ENCODE measurements at regions not wholly inside any gene's neighbourhood (a gene's known extent, or its start where the extent isn't known, plus 50 kb on each side); places are given as distances from the start of the nearest gene placed in this dataset.

DNA sequence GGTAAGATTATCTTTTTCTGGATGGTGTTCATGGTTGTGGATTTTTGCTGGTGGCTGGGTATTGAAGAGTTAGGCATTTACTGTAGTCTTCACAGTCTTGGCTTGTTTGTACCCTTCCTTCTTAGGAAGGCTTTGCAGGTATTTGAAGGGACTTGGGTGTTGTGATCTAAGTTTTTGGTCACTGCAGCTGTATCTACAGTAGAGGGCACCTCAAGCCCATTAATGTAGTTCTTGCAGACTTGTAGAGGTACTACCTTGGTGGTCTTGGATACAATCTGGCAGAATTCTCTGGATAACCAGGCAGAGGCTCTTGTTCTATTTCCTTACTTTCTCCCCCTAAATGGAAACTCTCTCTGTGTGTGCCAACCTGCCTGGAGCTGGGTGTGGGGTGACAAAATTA lies 155.8 kb upstream of the BRINP3 start:
- H3K27me3 ChIP-seq (ENCODE audit: insufficient read depth, low read length, poor library complexity): no peaks in the 10 kb centered on the region
- H3K4me1 ChIP-seq (ENCODE audit: insufficient read depth, low read length): no peaks in the 10 kb centered on the region
- TF ChIP-seq, protein P1, sequence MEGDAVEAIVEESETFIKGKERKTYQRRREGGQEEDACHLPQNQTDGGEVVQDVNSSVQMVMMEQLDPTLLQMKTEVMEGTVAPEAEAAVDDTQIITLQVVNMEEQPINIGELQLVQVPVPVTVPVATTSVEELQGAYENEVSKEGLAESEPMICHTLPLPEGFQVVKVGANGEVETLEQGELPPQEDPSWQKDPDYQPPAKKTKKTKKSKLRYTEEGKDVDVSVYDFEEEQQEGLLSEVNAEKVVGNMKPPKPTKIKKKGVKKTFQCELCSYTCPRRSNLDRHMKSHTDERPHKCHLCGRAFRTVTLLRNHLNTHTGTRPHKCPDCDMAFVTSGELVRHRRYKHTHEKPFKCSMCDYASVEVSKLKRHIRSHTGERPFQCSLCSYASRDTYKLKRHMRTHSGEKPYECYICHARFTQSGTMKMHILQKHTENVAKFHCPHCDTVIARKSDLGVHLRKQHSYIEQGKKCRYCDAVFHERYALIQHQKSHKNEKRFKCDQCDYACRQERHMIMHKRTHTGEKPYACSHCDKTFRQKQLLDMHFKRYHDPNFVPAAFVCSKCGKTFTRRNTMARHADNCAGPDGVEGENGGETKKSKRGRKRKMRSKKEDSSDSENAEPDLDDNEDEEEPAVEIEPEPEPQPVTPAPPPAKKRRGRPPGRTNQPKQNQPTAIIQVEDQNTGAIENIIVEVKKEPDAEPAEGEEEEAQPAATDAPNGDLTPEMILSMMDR (IDR thresholded peaks at IDR 0.05; ENCODE audit: borderline replicate concordance, extremely low read depth, low read length, poor library complexity, severe bottlenecking): peak; percentile 27
- no peak for TF ChIP-seq EZH2 (IDR thresholded peaks at IDR 0.05; ENCODE audit: borderline replicate concordance, low read depth, low read length, severe bottlenecking)
- H3K4me3 ChIP-seq (ENCODE audit: low read depth in 1 of 2, low read length in 2 of 2): no peak overlapping the region
- no peaks in the 10 kb centered on the region for H3K79me2 ChIP-seq (ENCODE audit: insufficient read depth, low read length)
- H3K4me2 ChIP-seq (ENCODE audit: insufficient read depth, low read length): no peak overlapping the region
- H3K9ac ChIP-seq (ENCODE audit: low read depth, low read length): no peak overlapping the region
- DNase-seq (no peak), ATAC-seq (ENCODE audit: insufficient read depth, low read depth) (no peak)
- no peaks in the 10 kb centered on the region for H3K36me3 ChIP-seq (ENCODE audit: insufficient read depth, low read length)
- H3K9me3 ChIP-seq (ENCODE audit: insufficient read depth, low read length, severe bottlenecking): no peaks in the 10 kb centered on the region
- H4K20me1 ChIP-seq (ENCODE audit: insufficient read depth, low read length): no peaks in the 10 kb centered on the region
- no peak overlapping the region for H3K27ac ChIP-seq (ENCODE audit: low read length)
- H2AFZ ChIP-seq (ENCODE audit: low read depth, low read length): no peak overlapping the region

DNA sequence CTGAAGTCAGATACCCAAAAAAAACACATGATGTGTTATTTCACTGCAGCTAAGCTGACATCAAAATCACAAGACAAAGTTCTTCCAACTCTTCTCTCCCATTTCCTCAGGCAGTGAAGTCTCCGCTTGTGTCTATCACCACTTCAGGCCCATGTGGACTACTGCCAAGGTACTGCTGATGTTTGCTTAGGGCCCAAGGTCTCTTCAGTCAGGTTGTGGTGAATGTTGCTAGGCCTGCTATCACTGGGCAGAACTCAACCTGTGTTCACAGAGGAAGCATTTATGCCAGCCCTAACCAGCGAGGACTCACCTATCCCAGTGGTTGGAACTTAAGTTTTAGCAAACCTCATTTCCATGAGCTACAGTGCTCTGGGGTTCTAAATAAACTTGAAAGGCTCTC lies 156.5 kb upstream of the BRINP3 start:
- Histone ChIP-seq H3K36me3 (ENCODE audit: insufficient read depth, low read length) (no peaks in the 10 kb centered on the region), H3K79me2 (ENCODE audit: insufficient read depth, low read length) (no peaks in the 10 kb centered on the region), H4K20me1 (ENCODE audit: insufficient read depth, low read length) (no peaks in the 10 kb centered on the region), H3K4me1 (ENCODE audit: insufficient read depth, low read length) (no peaks in the 10 kb centered on the region), H3K9me3 (ENCODE audit: insufficient read depth, low read length, severe bottlenecking) (no peaks in the 10 kb centered on the region), H3K27ac (ENCODE audit: low read length) (no peak overlapping the region), H3K4me3 (ENCODE audit: low read depth in 1 of 2, low read length in 2 of 2) (no peak overlapping the region), H3K9ac (ENCODE audit: low read depth, low read length) (no peak overlapping the region), H2AFZ (ENCODE audit: low read depth, low read length) (no peak overlapping the region), H3K27me3 (ENCODE audit: insufficient read depth, low read length, poor library complexity) (no peaks in the 10 kb centered on the region), H3K4me2 (ENCODE audit: insufficient read depth, low read length) (no peak overlapping the region)
- no peak for TF ChIP-seq EZH2 (IDR thresholded peaks at IDR 0.05; ENCODE audit: borderline replicate concordance, low read depth, low read length, severe bottlenecking)
- TF ChIP-seq, protein P1 (IDR thresholded peaks at IDR 0.05; ENCODE audit: borderline replicate concordance, extremely low read depth, low read length, poor library complexity, severe bottlenecking): no peak
- DNase-seq (no peak), ATAC-seq (ENCODE audit: insufficient read depth, low read depth) (no peak)

DNA sequence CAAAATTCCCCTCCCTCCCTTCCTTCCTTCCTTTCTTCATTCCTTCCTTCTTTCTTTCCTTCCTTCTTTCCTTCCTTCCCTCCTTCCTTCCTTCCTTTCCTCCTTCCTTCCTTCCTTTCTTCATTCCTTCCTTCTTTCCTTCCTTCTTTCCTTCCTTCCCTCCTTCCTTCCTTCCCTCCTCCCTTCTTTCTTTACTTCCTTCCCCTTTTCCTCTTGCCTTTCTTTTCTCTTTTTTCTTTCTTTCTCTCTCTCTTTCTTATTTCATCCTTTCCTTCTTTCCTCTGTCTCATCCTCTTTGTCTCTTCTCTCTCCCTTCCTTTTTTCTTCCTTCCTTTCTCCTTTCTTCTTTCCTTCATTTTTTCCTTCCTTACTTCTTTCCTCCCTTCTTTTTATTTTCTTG lies 171.9 kb upstream of the BRINP3 start:
- Histone ChIP-seq H3K36me3 (ENCODE audit: insufficient read depth, low read length) (no peaks in the 10 kb centered on the region), H3K27me3 (ENCODE audit: insufficient read depth, low read length, poor library complexity) (no peaks in the 10 kb centered on the region), H3K27ac (ENCODE audit: low read length) (no peak overlapping the region), H3K4me3 (ENCODE audit: low read depth in 1 of 2, low read length in 2 of 2) (no peak overlapping the region), H3K4me1 (ENCODE audit: insufficient read depth, low read length) (no peaks in the 10 kb centered on the region), H3K79me2 (ENCODE audit: insufficient read depth, low read length) (no peaks in the 10 kb centered on the region), H2AFZ (ENCODE audit: low read depth, low read length) (no peak overlapping the region), H3K9ac (ENCODE audit: low read depth, low read length) (no peak overlapping the region), H4K20me1 (ENCODE audit: insufficient read depth, low read length) (no peaks in the 10 kb centered on the region), H3K4me2 (ENCODE audit: insufficient read depth, low read length) (no peak overlapping the region), H3K9me3 (ENCODE audit: insufficient read depth, low read length, severe bottlenecking) (no peaks in the 10 kb centered on the region)
- no peak for DNase-seq
- TF ChIP-seq, protein P1 (IDR thresholded peaks at IDR 0.05; ENCODE audit: borderline replicate concordance, extremely low read depth, low read length, poor library complexity, severe bottlenecking): no peak
- no peak for TF ChIP-seq EZH2 (IDR thresholded peaks at IDR 0.05; ENCODE audit: borderline replicate concordance, low read depth, low read length, severe bottlenecking)
- ATAC-seq (ENCODE audit: insufficient read depth, low read depth): no peak

DNA sequence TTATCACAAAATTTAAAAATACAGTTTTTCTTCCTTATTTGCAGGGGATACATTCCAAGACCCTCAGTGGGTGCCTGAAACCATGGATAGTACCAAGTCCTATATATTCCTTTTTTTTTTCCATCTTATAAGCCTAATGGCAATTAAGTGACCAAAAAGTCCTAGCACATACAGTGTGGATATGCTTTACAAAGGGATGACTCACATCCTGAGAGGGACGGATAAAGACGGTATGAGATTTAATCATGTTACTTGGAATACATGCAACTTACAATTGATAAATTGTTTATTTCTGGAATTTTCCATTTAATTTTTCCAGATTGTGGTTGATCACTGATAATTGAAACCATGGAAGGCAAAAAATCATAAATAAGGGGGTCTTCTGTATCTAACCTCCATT lies 181.2 kb upstream of the BRINP3 start:
- ATAC-seq (ENCODE audit: insufficient read depth, low read depth): no peak
- no peak overlapping the region for H3K4me3 ChIP-seq (ENCODE audit: low read depth in 1 of 2, low read length in 2 of 2)

More for the DNA sequence above, 181.2 kb upstream of the BRINP3 start:
- H2AFZ ChIP-seq (ENCODE audit: low read depth, low read length): no peak overlapping the region
- H3K4me1 ChIP-seq (ENCODE audit: insufficient read depth, low read length): no peaks in the 10 kb centered on the region
- H3K79me2 ChIP-seq (ENCODE audit: insufficient read depth, low read length): no peaks in the 10 kb centered on the region
- H4K20me1 ChIP-seq (ENCODE audit: insufficient read depth, low read length): no peaks in the 10 kb centered on the region
- no peak for DNase-seq
- H3K4me2 ChIP-seq (ENCODE audit: insufficient read depth, low read length): no peak overlapping the region
- H3K27ac ChIP-seq (ENCODE audit: low read length): no peak overlapping the region
- TF ChIP-seq, protein P1 (IDR thresholded peaks at IDR 0.05; ENCODE audit: borderline replicate concordance, extremely low read depth, low read length, poor library complexity, severe bottlenecking): no peak
- no peak for TF ChIP-seq EZH2 (IDR thresholded peaks at IDR 0.05; ENCODE audit: borderline replicate concordance, low read depth, low read length, severe bottlenecking)
- H3K9me3 ChIP-seq (ENCODE audit: insufficient read depth, low read length, severe bottlenecking): no peaks in the 10 kb centered on the region
- no peaks in the 10 kb centered on the region for H3K27me3 ChIP-seq (ENCODE audit: insufficient read depth, low read length, poor library complexity)
- no peaks in the 10 kb centered on the region for H3K36me3 ChIP-seq (ENCODE audit: insufficient read depth, low read length)
- H3K9ac ChIP-seq (ENCODE audit: low read depth, low read length): no peak overlapping the region
